ENCODE measurements at regions not wholly inside any gene's neighbourhood (a gene's known extent, or its start where the extent isn't known, plus 50 kb on each side); places are given as distances from the start of the nearest gene placed in this dataset.

DNA sequence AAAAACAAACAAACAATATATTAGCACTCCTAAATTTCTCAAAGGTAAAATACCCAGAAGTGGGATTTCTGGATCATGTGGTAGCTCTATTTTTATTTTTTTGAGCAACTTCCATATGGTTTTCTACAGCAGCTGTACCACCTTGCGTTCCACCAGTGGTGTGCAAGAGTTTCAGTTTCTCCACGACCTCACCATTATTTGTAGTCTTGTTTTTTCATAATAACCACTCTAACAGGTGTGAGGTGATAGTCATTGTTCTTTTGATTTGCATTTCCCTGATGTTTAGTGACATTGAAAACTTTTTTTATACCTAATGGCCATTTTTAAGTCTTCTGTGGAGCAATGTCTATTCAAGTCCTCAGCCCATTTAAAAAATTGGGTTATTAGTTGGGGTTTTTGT lies 127.3 kb upstream of the SLC38A2 start:
- no peak for ATAC-seq (ENCODE audit: insufficient read depth, low FRiP score)
- no peak overlapping the region for H3K4me3 ChIP-seq
- WGBS, 2 donors, result 88 to 95% methylated on average over 2 of the region's 2 CpGs

GRCh38 chr12:46499226-46499625 lies 126.7 kb upstream of the SLC38A2 start:
- H3K9ac ChIP-seq (ENCODE audit: insufficient read depth in 1 of 2, low read length in 2 of 2), result no peak overlapping the region
- DNase-seq (no peak), ATAC-seq (ENCODE audit: insufficient read depth, low FRiP score) (no peak)
- H3K9me3 ChIP-seq (ENCODE audit: control insufficient read depth in 4 of 4, insufficient read depth in 3 of 4, low read length in 3 of 4), result no peaks in the 10 kb centered on the region
- H3K36me3 ChIP-seq (ENCODE audit: control insufficient read depth in 4 of 4, insufficient read depth in 4 of 4, low read length in 4 of 4), result no peaks in the 10 kb centered on the region
- TF ChIP-seq, protein P1, sequence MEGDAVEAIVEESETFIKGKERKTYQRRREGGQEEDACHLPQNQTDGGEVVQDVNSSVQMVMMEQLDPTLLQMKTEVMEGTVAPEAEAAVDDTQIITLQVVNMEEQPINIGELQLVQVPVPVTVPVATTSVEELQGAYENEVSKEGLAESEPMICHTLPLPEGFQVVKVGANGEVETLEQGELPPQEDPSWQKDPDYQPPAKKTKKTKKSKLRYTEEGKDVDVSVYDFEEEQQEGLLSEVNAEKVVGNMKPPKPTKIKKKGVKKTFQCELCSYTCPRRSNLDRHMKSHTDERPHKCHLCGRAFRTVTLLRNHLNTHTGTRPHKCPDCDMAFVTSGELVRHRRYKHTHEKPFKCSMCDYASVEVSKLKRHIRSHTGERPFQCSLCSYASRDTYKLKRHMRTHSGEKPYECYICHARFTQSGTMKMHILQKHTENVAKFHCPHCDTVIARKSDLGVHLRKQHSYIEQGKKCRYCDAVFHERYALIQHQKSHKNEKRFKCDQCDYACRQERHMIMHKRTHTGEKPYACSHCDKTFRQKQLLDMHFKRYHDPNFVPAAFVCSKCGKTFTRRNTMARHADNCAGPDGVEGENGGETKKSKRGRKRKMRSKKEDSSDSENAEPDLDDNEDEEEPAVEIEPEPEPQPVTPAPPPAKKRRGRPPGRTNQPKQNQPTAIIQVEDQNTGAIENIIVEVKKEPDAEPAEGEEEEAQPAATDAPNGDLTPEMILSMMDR (IDR thresholded peaks at IDR 0.05; ENCODE audit: control extremely low read depth, extremely low read depth), result no peak
- H3K27me3 ChIP-seq (ENCODE audit: control insufficient read depth in 3 of 3, insufficient read depth in 3 of 3, low read length in 2 of 3), result no peaks in the 10 kb centered on the region
- H3K27ac ChIP-seq (ENCODE audit: low read depth in 1 of 2, low read length in 1 of 2), result no peak overlapping the region
- WGBS, 2 donors, result 94 to 95% methylated on average over 1 of the region's 1 CpG
- peaks cover 0 to 7% (median 3%) of the 10 kb centered on the region in 5 donors for H3K4me1 ChIP-seq (ENCODE audit: control insufficient read depth in 5 of 5, insufficient read depth in 5 of 5, low read length in 5 of 5)
- H3K4me3 ChIP-seq, result no peak overlapping the region

More for the DNA sequence above, 127.3 kb upstream of the SLC38A2 start:
- Histone ChIP-seq H3K4me1 (ENCODE audit: control insufficient read depth in 5 of 5, insufficient read depth in 5 of 5, low read length in 5 of 5) (peaks cover 0 to under 1% (median 0%) of the 10 kb centered on the region in 5 donors), H3K27me3 (ENCODE audit: control insufficient read depth in 3 of 3, insufficient read depth in 3 of 3, low read length in 2 of 3) (no peaks in the 10 kb centered on the region), H3K36me3 (ENCODE audit: control insufficient read depth in 4 of 4, insufficient read depth in 4 of 4, low read length in 4 of 4) (no peaks in the 10 kb centered on the region), H3K9me3 (ENCODE audit: control insufficient read depth in 4 of 4, insufficient read depth in 3 of 4, low read length in 3 of 4) (no peaks in the 10 kb centered on the region), H3K27ac (ENCODE audit: low read depth in 1 of 2, low read length in 1 of 2) (no peak overlapping the region), H3K9ac (ENCODE audit: insufficient read depth in 1 of 2, low read length in 2 of 2) (no peak overlapping the region)
- TF ChIP-seq, protein P1 (IDR thresholded peaks at IDR 0.05; ENCODE audit: control extremely low read depth, extremely low read depth), result no peak
- no peak for DNase-seq

GRCh38 chr12:46497739-46498138 lies 125.2 kb upstream of the SLC38A2 start:
- no peak overlapping the region for H3K27ac ChIP-seq (ENCODE audit: low read depth in 1 of 2, low read length in 1 of 2)
- no peaks in the 10 kb centered on the region for H3K27me3 ChIP-seq (ENCODE audit: control insufficient read depth in 3 of 3, insufficient read depth in 3 of 3, low read length in 2 of 3)
- no peaks in the 10 kb centered on the region for H3K9me3 ChIP-seq (ENCODE audit: control insufficient read depth in 4 of 4, insufficient read depth in 3 of 4, low read length in 3 of 4)
- ATAC-seq (ENCODE audit: insufficient read depth, low FRiP score) (no peak), DNase-seq (no peak)
- WGBS, 2 donors, result 100% methylated on average over 1 of the region's 1 CpG
- TF ChIP-seq, protein P1 (IDR thresholded peaks at IDR 0.05; ENCODE audit: control extremely low read depth, extremely low read depth), result no peak
- H3K4me3 ChIP-seq, result no peak overlapping the region
- H3K4me1 ChIP-seq (ENCODE audit: control insufficient read depth in 5 of 5, insufficient read depth in 5 of 5, low read length in 5 of 5), result peaks cover 0 to 17% (median 7%) of the 10 kb centered on the region in 5 donors
- no peak overlapping the region for H3K9ac ChIP-seq (ENCODE audit: insufficient read depth in 1 of 2, low read length in 2 of 2)
- H3K36me3 ChIP-seq (ENCODE audit: control insufficient read depth in 4 of 4, insufficient read depth in 4 of 4, low read length in 4 of 4), result no peaks in the 10 kb centered on the region

GRCh38 chr12:46494424-46494823 lies 121.9 kb upstream of the SLC38A2 start:
- Histone ChIP-seq H3K9ac (ENCODE audit: insufficient read depth in 1 of 2, low read length in 2 of 2) (no peak overlapping the region), H3K9me3 (ENCODE audit: control insufficient read depth in 4 of 4, insufficient read depth in 3 of 4, low read length in 3 of 4) (no peaks in the 10 kb centered on the region), H3K4me1 (ENCODE audit: control insufficient read depth in 5 of 5, insufficient read depth in 5 of 5, low read length in 5 of 5) (peaks cover 3 to 40% (median 16%) of the 10 kb centered on the region in 5 donors), H3K4me3 (no peak overlapping the region), H3K27me3 (ENCODE audit: control insufficient read depth in 3 of 3, insufficient read depth in 3 of 3, low read length in 2 of 3) (no peaks in the 10 kb centered on the region), H3K27ac (ENCODE audit: low read depth in 1 of 2, low read length in 1 of 2) (peak overlapping the region in 1 of 2 donors; percentile 6), H3K36me3 (ENCODE audit: control insufficient read depth in 4 of 4, insufficient read depth in 4 of 4, low read length in 4 of 4) (no peaks in the 10 kb centered on the region)
- TF ChIP-seq, protein P1 (IDR thresholded peaks at IDR 0.05; ENCODE audit: control extremely low read depth, extremely low read depth), result no peak
- 38 to 56% methylated on average over 1 of the region's 1 CpG for WGBS, 2 donors
- DNase-seq, result peak in 2 of 3 donors; percentile 62 to 69
- no peak for ATAC-seq (ENCODE audit: insufficient read depth, low FRiP score)
